Cardiac muscle cell (in vitro differentiated cells and primary cell): ENCODE measurements at regions not wholly inside any gene's neighbourhood (a gene's known extent, or its start where the extent isn't known, plus 50 kb on each side); places are given as distances from the start of the nearest gene placed in this dataset.
"Not testable (repeated sequence)": the region's sequence is repeated elsewhere in the genome, so short reads cannot be mapped to it uniquely, and the experiment has no call there.

Source experiments
- DNase-seq, 2 donors: peaks; one replicate each; pipeline versions ENCODE4 v3.0.0 to v3.0.0-alpha.2; 2010 to 2017; ENCODE audit warnings: low read depth in 1 of 2, low spot score in 1 of 2
- H3K27ac ChIP-seq: fragments of 200-600 bp; sonication (generic); 2 replicates; pipeline ENCODE4 v1.5.1; 2016
- H3K27me3 ChIP-seq: fragments of 200-600 bp; sonication (generic); 2 replicates; pipeline ENCODE4 v1.6.0; 2016; ENCODE audit warnings: control low read depth
- H3K36me3 ChIP-seq: fragments of 200-600 bp; sonication (generic); 2 replicates; pipeline ENCODE4 v1.5.1; 2016; ENCODE audit warnings: control low read depth
- H3K4me1 ChIP-seq: fragments of 200-600 bp; sonication (generic); 2 replicates; pipeline ENCODE4 v1.8.1; 2017; ENCODE audit warnings: low read depth, mild to moderate bottlenecking, mixed run types
- H3K4me3 ChIP-seq: fragments of 200-600 bp; sonication (generic); 2 replicates; pipeline ENCODE4 v1.5.1; 2016; ENCODE audit warnings: mild to moderate bottlenecking
- H3K9me3 ChIP-seq: fragments of 200-600 bp; sonication (generic); 2 replicates; pipeline ENCODE4 v1.5.1; 2017; ENCODE audit warnings: low read depth, mild to moderate bottlenecking, control low read depth
- TF ChIP-seq, protein P1 (sequence below): IDR thresholded peaks from 2 replicates; pipeline ENCODE4 v1.5.1; 2012; ENCODE audit warnings: low read depth, mild to moderate bottlenecking, low read length

DNA sequence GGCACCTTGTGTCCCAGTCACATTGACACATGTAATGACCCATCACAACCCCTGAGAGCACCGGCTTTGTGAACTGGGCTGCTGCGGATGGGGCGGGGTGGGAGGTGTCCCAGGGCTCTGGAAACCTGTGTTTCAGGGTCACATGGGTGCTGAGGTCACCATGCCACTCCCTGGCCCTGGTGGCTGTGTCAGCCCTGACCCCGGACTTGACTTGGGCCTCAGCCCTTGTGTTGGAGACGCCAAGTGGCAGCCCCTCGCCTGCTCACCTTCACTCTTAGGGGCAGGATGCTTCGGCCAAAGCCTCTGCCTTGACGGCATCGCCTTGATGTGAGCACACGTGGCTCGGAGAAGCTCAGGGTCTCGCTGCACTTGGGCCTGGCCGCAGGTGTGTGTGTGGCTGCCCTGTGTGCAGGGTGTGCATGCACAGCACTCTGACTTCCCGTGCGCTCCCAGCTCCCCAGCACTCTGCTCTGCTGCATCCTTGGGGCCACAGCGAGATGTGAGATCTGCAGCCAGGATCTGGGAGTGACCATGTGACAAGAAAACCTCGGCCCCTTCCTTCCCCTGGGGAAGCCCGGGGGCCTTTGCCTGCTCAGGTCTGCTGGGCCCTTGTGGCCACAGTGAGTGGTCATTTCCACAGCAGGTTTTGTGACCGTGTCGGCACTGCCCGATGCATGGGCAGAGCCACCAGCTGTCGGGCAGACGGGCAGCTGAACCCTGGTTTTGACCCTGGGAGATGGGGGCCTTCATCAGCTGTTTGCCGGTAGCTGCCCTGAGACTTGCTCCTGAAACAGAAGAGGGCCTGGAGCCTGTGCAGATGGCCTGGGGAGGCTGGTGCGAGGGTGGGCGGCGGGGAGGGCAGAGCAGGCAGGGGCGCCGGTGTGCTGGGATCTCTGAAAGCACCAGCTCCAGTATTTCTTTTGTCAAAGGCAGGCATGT, 167.4 kb downstream of the KIF26A start:
- Histone ChIP-seq H3K27ac (no peak overlapping the region), H3K27me3 (no peaks in the 10 kb centered on the region), H3K9me3 (no peaks in the 10 kb centered on the region), H3K36me3 (no peaks in the 10 kb centered on the region), H3K4me1 (no peaks in the 10 kb centered on the region), H3K4me3 (no peak overlapping the region)
- TF ChIP-seq, protein P1, sequence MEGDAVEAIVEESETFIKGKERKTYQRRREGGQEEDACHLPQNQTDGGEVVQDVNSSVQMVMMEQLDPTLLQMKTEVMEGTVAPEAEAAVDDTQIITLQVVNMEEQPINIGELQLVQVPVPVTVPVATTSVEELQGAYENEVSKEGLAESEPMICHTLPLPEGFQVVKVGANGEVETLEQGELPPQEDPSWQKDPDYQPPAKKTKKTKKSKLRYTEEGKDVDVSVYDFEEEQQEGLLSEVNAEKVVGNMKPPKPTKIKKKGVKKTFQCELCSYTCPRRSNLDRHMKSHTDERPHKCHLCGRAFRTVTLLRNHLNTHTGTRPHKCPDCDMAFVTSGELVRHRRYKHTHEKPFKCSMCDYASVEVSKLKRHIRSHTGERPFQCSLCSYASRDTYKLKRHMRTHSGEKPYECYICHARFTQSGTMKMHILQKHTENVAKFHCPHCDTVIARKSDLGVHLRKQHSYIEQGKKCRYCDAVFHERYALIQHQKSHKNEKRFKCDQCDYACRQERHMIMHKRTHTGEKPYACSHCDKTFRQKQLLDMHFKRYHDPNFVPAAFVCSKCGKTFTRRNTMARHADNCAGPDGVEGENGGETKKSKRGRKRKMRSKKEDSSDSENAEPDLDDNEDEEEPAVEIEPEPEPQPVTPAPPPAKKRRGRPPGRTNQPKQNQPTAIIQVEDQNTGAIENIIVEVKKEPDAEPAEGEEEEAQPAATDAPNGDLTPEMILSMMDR, result no peak
- DNase-seq, result no peak

DNA sequence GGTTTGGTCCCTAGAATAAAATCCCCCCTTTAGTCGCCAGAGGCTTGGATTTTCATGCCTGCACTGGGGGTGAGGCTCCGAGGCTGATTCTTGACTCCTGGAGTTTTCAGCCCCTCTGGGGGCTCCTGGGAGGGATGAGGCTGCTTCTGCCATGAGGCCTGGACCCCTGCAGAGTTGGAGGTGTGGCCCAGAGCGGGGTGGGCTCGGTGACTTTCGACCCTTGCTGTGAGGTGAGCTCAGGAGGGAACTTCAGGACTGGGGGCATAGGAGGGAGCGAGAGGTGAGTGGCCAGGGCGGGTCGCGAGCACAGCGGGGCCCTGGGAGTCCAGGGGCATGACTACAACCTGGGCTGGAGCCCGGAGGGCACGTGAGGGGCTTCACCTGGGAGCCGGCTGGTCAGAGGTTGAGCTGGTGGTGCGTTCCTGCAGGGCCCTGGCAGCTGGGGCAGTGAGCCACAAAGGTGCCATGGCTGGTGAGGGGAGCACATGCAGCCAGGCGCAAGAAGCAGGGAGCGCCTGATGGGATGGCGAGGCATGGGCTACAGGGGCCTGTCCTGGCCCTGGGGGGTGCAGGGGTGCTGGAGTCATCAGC, 168.2 kb downstream of the KIF26A start:
- TF ChIP-seq, protein P1, result no peak
- H3K4me3 ChIP-seq, result no peak overlapping the region
- no peaks in the 10 kb centered on the region for H3K9me3 ChIP-seq
- no peaks in the 10 kb centered on the region for H3K36me3 ChIP-seq
- H3K27me3 ChIP-seq, result no peaks in the 10 kb centered on the region
- no peak for DNase-seq
- no peak overlapping the region for H3K27ac ChIP-seq
- H3K4me1 ChIP-seq, result no peaks in the 10 kb centered on the region

DNA sequence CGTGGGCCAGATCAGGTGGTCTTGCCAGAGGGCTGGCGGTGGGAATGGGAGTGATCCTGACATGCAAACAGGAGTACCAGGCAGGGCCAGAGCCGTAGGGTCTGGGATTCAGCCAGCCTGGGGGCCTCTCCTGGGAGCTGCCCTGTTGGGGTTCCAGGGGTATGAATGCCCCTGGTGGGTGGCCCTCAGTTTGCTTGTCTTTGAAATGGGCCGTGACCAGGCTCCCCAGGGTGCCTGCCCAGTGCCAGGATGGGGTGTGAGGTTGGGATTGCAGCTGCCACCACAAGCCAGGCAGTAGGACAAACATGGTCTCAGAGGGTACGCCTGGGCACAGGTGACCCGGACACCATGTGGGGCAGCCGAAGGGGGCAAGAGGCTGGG, 168.8 kb downstream of the KIF26A start:
- Histone ChIP-seq H3K27ac (no peak overlapping the region), H3K4me3 (no peak overlapping the region), H3K36me3 (no peaks in the 10 kb centered on the region), H3K27me3 (no peaks in the 10 kb centered on the region), H3K9me3 (no peaks in the 10 kb centered on the region), H3K4me1 (no peaks in the 10 kb centered on the region)
- no peak for DNase-seq
- TF ChIP-seq, protein P1, result no peak

DNA sequence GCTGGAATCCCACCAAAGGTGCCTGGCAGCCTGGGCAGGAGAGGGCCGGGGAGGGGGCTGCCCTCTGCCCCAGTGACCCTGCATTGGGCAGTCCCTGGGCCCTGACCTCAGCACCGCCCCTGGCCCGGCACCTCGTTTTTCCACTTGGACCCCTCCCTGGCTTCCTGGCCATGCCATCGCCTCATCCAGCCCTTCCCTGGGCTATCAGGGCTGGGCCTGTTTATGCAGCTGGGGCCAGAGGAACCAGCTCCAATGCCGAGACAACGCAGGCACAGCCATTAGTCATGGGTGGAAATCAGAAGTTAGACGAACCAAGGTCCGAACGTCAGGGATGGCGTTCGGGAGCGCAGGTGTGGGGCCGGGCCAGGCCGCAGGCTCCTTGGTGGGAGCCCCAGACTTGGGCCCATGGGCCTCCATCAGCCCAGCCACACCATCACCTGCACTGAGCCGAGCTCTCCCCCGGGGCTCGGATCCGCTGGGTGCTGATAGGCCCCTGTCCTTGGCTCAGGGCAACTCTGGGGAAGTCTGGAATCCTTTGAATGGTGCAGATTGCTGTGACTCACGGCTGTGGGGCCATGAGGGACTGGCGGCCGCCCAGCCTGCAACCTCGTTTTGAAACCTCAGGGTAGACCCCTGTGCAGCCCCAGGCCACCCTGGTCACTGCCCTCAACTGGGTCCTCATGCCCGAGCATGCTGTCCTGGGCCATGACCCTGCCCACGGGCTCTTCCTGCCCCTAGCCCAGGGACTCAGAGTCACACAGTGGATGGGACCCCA, 169.4 kb downstream of the KIF26A start:
- TF ChIP-seq, protein P1, result no peak
- H3K9me3 ChIP-seq, result no peaks in the 10 kb centered on the region
- no peak overlapping the region for H3K27ac ChIP-seq
- DNase-seq, result no peak
- H3K4me1 ChIP-seq, result no peaks in the 10 kb centered on the region
- no peak overlapping the region for H3K4me3 ChIP-seq
- H3K36me3 ChIP-seq, result no peaks in the 10 kb centered on the region
- no peaks in the 10 kb centered on the region for H3K27me3 ChIP-seq

DNA sequence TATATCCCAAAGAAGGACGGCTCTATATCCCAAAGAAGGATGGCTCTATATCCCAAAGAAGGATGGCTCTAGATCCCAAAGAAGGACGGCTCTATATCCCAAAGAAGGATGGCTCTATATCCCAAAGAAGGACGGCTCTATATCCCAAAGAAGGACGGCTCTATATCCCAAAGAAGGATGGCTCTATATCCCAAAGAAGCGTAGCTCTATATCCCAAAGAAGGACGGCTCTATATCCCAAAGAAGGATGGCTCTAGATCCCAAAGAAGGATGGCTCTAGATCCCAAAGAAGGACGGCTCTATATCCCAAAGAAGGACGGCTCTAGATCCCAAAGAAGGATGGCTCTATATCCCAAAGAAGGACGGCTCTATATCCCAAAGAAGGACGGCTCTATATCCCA, 170.1 kb downstream of the KIF26A start:
- H3K27me3 ChIP-seq, H3K27ac ChIP-seq, H3K9me3 ChIP-seq, DNase-seq, H3K36me3 ChIP-seq, H3K4me3 ChIP-seq, H3K4me1 ChIP-seq: not testable (repeated sequence)
